ENCODE measurements at regions not wholly inside any gene's neighbourhood (a gene's known extent, or its start where the extent isn't known, plus 50 kb on each side); places are given as distances from the start of the nearest gene placed in this dataset.

DNA sequence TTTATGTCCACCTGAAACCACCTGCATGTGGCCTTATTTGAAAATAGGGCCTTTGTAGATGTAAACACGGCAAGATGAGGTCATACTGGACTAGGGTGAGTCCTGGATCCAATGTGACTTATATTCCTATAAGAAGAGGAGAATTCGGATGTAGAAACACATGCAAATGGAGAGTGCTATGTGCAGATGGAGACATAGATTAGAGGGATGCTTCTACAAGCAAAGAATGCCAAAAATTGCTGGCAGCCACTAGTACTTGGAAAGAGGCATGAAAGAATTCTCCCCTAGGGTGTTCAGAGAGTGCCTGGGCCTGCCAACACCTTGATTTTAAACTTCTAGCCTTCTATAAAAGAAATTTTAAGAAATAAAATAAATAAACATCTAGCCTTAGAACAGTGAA lies 226.1 kb downstream of the RFC3 start:
- DNase-seq = no peak

GRCh38 chr13:34044660-34045080 lies 226.7 kb downstream of the RFC3 start:
- no peak for DNase-seq

DNA sequence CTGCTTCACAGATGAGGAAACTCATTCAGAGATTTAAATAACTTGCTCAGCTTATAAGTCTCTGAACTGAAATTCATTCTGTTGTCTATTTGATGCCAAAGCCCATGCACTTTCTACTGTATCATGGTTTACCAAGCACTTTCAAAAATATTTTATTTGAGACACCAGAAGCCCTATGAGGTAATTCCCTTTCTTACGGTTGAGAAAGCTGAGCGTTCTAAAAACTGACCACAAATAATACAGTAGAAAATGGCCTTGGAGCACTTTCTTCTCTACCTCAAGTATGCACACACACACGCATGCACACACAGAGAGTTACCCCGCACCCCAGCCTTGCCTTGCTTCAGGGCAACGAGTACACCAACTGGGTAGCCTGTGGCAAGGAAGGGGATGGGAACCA lies 228.5 kb downstream of the RFC3 start:
- no peak for DNase-seq

DNA sequence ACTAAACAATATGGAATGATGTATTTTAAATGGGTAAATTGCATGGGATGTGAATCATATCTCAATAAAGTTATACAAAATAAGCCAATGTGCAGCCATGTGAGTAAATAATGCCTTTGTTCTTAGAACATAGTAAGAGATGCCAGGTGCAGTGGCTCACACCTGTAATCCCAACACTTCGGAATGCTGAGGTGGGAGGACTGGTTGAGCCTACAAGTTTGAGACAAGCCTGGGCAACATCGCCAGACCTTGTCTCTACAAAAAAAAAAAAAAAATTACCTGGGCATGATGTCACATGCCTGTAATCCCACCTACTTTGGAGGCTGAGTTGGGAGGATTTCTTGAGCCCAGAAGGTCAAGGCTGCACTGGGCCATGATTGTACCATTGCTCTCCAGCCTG lies 230.7 kb downstream of the RFC3 start:
- DNase-seq = no peak

DNA sequence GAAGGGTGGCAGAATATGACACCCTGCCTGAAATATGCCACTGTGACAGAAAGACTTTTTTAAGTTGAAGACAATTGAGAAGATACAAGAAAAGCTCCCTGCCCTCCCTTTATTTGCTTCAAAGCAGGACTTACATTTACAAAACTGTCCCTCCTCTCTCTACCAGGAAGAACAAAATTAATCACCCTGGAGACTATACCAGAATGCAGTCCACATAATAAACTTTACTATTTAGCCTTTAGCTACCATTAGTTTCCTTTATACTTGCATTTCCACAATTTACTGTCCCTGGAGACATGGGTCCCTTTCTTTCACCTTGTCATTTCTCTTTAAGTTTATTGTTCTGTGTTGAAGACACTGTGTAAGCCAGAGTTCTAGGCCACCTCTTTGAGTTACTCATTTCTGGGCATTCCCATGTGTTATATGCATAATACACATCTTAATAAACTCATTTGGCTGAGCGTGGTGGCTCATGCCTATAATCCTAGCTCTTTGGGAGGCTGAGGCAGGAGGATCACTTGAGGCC lies 238.8 kb downstream of the RFC3 start:
- no peak for DNase-seq

DNA sequence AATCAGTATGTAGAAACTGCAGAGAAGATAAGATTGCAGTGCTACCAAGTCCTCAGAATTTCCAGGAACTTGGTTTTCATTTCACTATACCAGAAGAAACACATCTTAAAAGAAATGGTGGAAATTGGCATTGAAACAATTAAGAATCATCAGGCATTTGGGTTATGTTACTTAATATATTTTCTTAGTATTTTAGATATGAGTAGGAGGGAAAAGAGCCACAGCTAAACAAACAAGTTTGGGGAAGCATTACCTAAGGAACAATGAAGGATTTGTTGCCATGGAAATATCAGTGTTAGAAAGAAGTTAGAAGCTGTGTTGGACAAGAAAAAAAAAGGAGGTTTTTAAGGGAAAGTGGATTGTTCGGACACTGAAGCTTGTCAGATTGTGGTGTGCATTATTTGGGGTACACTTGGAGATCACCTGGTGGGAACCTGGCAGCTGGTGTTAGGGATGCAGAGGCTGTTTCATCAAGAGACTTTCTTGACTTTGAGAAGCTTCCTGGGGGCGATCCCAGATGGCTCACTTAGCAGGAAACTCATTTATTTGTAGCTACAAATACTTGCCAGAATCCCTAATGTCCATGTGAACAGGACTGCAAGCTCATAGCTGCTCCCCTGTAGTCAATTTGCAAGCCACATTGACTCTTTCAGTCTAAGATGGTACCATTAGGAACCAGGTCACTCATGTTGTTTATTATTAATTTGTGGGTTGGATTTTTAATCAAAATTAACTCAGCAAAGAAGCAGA lies 246.7 kb downstream of the RFC3 start:
- DNase-seq = no peak

GRCh38 chr13:34065928-34066327 lies 248.0 kb downstream of the RFC3 start:
- DNase-seq = no peak

DNA sequence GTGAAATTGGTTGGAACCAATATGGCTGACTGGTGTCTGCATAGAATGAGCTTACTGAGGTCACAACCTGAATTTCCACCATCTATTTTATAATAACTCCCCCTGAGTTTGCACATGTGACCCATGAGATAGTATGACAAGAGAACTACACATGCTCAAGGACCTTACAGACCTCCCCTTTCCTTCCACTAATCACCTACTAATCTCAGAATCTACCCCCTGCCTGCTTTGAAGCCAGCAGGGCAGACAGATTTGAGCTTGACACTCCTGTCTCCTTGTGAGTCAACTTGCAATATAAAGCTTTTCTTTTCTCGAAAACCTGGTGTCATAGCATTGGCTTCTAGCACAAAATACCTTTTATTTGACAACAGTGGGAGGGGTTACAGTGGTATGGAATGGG lies 248.4 kb downstream of the RFC3 start:
- no peak for DNase-seq

DNA sequence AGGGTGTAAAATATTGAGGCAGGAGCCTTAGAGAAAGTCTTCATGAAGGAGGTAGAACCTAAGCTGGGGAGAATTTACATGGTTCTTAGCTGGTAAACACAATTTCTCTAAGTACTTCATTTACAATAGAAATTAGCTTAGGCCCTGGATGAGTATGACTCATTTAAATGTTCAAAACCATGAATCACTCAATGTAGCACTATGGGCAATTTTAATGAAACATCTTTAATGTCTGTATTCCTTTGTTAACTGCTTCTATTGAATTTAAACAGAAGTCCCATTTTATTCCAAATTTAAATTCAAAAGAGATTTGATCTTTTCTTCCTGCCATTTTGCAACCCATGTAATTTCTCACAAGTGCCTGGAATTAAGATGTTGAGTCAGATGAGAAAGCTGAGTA lies 252.1 kb downstream of the RFC3 start:
- DNase-seq = no peak

DNA sequence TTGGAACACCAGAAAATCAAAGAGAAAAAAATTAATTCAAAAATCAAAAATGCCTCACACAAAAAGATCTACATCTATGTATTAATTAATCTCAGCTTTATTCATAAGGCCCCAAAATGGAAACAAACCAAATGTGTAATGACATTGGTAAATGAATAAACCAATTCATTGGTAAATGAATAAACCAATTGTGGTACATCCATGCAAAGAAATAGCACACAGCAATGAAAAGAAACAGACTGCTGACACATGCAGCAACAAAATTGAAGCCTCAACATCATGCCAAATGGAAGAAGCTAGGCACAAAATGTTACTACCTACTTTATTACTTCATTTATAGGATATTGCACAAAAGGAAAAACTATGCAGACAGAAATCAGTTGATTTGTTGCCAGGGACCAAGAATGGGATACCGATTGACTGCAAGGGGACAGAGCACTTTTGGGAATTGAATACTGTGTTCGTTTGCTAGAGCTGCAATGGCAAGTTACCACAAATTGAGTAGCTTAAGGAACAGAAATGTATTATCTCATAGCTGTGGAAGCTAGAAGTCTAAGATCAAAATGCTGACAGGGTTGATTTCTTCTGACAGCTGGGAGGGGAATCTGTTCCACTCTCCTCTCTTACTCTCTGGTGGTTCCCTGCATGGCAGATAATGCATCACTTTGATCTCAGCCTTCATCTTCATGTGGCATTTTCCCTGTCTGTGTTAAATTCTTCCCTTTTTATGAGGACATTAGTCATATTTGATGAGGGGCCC lies 252.8 kb downstream of the RFC3 start:
- no peak for DNase-seq

- DNase-seq = no peak
Measured at GRCh38 chr13:34076319-34076718, 258.4 kb downstream of the RFC3 start.

DNA sequence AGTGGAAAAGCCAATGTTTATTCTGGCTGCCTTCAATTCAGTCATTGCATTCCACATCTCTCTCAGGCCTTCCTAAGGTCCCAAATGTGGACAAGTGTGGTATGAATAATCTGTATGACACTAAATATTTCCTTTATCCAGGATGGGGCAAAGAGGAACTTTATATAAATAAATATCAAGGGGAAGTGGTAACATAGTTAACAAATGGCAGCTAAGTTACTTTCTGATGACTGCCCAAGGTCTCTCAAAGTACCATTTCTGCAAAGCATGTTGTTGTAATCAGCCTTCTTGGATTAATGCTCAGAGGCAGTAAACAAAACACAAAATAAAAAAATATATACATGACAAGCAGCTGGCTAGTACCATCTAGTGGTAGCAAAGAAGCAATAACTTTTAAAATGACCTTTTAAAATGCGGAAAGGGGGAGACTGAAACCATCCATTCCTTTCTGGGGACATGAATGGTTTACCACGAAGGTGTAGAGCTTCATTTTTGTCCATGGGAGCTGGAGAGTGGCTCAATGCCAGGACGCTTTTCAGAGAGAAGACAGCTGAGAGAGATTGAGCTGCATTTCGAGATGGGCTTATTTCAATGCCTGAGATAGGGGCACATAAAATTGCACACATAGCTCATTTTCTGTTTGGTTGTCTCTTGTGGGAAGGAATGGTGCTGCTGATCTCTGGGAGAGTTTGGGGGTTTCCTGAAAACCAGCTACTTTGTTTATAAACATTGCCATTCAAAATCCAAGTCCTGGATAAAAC lies 259.2 kb downstream of the RFC3 start:
- peak; percentile 11 for DNase-seq

DNA sequence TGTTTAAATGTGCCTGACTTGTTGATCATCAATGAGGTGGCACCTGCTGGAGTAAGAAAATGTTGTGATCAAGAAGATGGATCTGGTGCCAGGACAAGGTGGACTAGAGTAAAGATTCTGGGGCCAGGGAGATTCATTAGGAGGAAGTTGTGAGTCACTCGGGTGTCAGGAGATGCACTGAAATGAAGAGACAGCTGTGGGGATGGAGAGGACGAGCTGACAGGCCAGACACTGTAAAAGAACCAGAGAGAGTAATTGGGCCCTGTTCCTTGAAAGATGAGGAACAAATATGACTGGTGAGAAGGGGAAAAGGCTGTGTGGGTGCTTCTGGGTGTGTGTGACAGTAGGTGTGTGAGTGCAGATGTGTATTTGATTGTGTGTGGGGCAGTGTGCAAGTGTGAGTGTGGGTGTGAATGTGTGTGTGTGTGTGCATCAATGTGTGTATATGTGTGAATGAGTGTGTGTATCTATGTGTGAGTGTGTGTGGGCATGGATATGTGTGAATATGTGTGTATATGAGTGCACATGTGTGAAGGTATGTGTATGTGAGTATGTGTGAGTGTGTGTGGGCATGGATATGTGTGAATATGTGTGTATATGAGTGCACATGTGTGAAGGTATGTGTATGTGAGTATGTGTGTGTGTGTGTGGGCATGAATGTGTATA lies 260.5 kb downstream of the RFC3 start:
- no peak for DNase-seq

- no peak for DNase-seq
Measured at GRCh38 chr13:34085204-34085603, 267.3 kb downstream of the RFC3 start.

DNA sequence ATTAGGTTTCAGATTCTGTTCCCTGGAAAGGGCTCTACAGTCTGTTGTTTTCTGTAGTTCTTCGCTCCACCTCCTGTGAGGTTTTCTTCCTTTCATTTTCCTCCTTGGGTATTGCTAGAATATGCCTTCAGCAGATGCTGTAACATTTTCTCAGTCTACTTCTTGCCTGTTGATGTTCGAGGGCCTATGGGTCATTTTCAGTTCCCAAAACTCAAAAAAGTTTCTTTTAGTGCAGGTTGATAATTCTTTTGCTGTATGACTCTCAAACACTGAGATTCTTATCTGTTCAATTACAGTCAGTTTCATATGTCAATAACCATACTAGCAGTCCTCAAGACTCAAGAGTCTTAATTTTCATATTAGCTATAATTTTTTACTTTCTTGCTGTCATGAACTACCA lies 268.3 kb downstream of the RFC3 start:
- DNase-seq = no peak

DNA sequence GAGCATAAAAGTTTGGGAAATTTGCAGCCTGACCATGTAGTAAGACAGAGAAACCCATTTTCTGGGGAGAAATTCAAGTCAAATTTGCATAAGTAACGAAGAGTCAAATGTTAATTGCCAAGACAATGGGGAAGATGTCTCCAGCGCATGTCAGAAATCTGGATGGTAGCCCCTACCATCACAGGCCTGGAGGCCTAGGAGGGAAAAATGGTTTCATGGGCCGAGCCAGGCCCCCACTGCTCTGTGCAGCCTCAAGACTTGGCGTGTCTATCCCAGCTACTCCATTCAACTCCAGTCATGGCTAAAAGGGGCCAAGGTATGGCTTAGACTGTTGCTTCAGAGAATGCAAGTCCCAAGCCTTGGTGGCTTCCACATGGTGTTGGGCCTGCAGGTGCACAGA lies 269.8 kb downstream of the RFC3 start:
- no peak for DNase-seq

- DNase-seq = no peak
Measured at GRCh38 chr13:34103854-34104253, 285.9 kb downstream of the RFC3 start.

GRCh38 chr13:34104853-34105252 lies 286.9 kb downstream of the RFC3 start:
- DNase-seq = no peak

DNA sequence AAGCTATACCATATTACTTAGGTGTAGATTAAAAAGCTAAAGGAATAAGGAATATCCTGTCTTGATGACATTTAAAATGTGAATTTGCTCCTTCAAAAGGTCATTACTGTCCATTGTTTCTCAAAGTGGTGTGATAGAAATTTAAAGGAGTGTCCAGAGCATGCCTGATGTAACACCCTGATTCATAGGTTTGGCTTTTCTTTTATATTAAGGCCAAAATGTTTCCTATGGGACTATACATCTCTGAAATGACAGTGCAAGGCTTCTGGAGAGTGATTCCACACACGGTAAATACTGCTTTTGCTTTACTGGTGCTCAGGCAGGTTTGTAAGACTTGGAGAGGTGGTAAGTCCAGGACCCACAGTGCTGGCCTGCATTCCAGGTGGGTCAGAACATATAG lies 289.9 kb downstream of the RFC3 start:
- DNase-seq = no peak

GRCh38 chr13:34108410-34108809 lies 290.5 kb downstream of the RFC3 start:
- no peak for DNase-seq

GRCh38 chr13:34114581-34114980 lies 296.6 kb downstream of the RFC3 start:
- DNase-seq = no peak

DNA sequence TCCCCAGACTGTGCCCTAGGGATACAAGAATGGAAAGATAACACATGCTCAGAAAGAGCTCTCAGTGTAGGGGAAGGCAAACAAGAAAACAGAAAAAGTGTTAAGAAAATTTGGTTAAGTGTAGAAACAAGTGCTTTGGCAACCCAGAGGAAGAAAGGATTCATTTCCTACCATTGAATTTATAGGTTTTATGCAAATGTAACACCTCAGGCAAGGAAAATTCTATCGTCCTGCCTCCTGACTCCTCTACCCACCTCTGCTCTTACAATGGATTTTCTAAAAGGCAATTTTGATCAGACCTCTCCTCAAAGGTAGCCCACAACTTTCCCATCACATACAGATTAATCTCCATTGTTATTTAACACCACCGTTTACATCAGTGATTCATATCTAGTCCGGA lies 298.7 kb downstream of the RFC3 start:
- no peak for DNase-seq
